Panc1 (cell line): ENCODE measurements at regions not wholly inside any gene's neighbourhood (a gene's known extent, or its start where the extent isn't known, plus 50 kb on each side); places are given as distances from the start of the nearest gene placed in this dataset.

Source experiments
- ATAC-seq: fragments of 200-7000 bp; cut with Tn5 transposase; 2 replicates; pipeline ENCODE4 v1.9.1; 2020; ENCODE audit warnings: mild to moderate bottlenecking, moderate library complexity
- BruUV-seq: library from RNA; stranded (reverse); fragments of 400-500 nt; replicated peaks from 2 replicates; lab custom pipeline; 2021; lab: Mats Ljungman, UMichigan
- CTCF ChIA-PET: fragments of 300-600 bp; sonication (Branson Sonifier 250); formaldehyde crosslinking; loops from one replicate; lab custom pipeline; 2022; ENCODE audit warnings: antibody characterized with exemption; lab: Charles Lee
- POLR2A ChIA-PET: fragments of 300-600 bp; sonication (Branson Sonifier 250); formaldehyde crosslinking; loops from one replicate; lab custom pipeline; 2022; ENCODE audit warnings: antibody characterized with exemption; lab: Charles Lee
- DNase-seq: peaks from one replicate; pipeline ENCODE4 v3.0.0-alpha.2; 2010; ENCODE audit warnings: low read depth, low spot score
- H3K27ac ChIP-seq: 2 replicates; pipeline ENCODE4 v1.5.1; 2011; ENCODE audit warnings: mild to moderate bottlenecking, low read length, inconsistent platforms
- H3K27me3 ChIP-seq: fragments of 200-500 bp; sonication (Bioruptor generic); 2 replicates; pipeline ENCODE4 v1.6.0; 2014; ENCODE audit warnings: low read length, inconsistent platforms; ENCODE audit not compliant: control insufficient read depth, insufficient read depth
- H3K36me3 ChIP-seq: fragments of 200-500 bp; sonication (Bioruptor generic); 2 replicates; pipeline ENCODE4 v1.5.1; 2014; ENCODE audit warnings: inconsistent platforms, mild to moderate bottlenecking, low read length, moderate library complexity; ENCODE audit not compliant: control insufficient read depth, insufficient read depth
- H3K4me1 ChIP-seq: 2 replicates; pipeline ENCODE4 v1.5.1; 2011; ENCODE audit warnings: inconsistent platforms, mild to moderate bottlenecking, low read length, moderate library complexity; ENCODE audit not compliant: control insufficient read depth, insufficient read depth
- H3K4me3 ChIP-seq, 2 experiments: 2 replicates each; pipeline ENCODE4 v1.5.1; 2011 to 2012; ENCODE audit warnings: low read depth in 2 of 2, low read length in 2 of 2, mild to moderate bottlenecking in 2 of 2, inconsistent platforms in 1 of 2, moderate library complexity in 1 of 2
- H3K9me3 ChIP-seq: fragments of 200-500 bp; sonication (Bioruptor generic); 2 replicates; pipeline ENCODE4 v1.5.1; 2014; ENCODE audit warnings: low read depth, mild to moderate bottlenecking, inconsistent platforms, low read length, moderate library complexity; ENCODE audit not compliant: control insufficient read depth, insufficient read depth
- CTCF ChIP-seq: fragments of 450-650 bp; IDR thresholded peaks from 2 replicates; pipeline ENCODE4 v1.5.1; 2017; ENCODE audit warnings: mild to moderate bottlenecking
- POLR2AphosphoS5 ChIP-seq: IDR thresholded peaks from 2 replicates; pipeline ENCODE4 v1.6.1; 2012; ENCODE audit warnings: mild to moderate bottlenecking, low read depth, low read length, moderate library complexity
- REST ChIP-seq, 2 experiments: IDR thresholded peaks; 2 replicates each; pipeline ENCODE4 v1.6.1; 2011 to 2012; ENCODE audit warnings: low read depth in 2 of 2, control low read depth in 1 of 2, low read length in 1 of 2, mild to moderate bottlenecking in 1 of 2, moderate library complexity in 1 of 2; ENCODE audit not compliant: insufficient read depth in 1 of 2
- SIN3A ChIP-seq: IDR thresholded peaks from 2 replicates; pipeline ENCODE4 v1.6.1; 2012; ENCODE audit warnings: low read depth, mild to moderate bottlenecking, low read length, moderate library complexity, borderline replicate concordance; ENCODE audit not compliant: insufficient read depth
- TCF7L2 ChIP-seq: IDR thresholded peaks from 2 replicates; pipeline ENCODE4 v1.6.1; 2011; ENCODE audit warnings: mild to moderate bottlenecking, low read depth, low read length, inconsistent platforms
- in situ Hi-C: cut with HindIII; loops from 2 replicates; pipeline ENCODE4 v1.10.0; 2016; ENCODE audit warnings: low sequenced_read_pairs, low pct_unique_long_range_greater_than_20kb
- intact Hi-C: fragments of 100-400 bp; cut with micrococcal nuclease; formaldehyde crosslinking; loops from one replicate; pipeline ENCODE4 v1.10.0; 2022; ENCODE audit not compliant: unreplicated experiment

GRCh38 chr1:112790920-112791722, 76.0 kb upstream of the PPM1J start:
- H3K27ac ChIP-seq: no peak overlapping the region
- H3K4me3 ChIP-seq: no peak overlapping the region
- H3K27me3 ChIP-seq: no peaks in the 10 kb centered on the region
- BruUV-seq: no TSS peak
- ATAC-seq: no peak
- TF ChIP-seq TCF7L2 (no peak), SIN3A (no peak), CTCF (no peak), POLR2AphosphoS5 (no peak), REST (IDR thresholded peaks at IDR 0.05; ENCODE audit: insufficient read depth in 1 of 2, low read depth in 2 of 2, low read length in 1 of 2) (no peak)
- H3K36me3 ChIP-seq: no peaks in the 10 kb centered on the region
- in situ Hi-C loops (no loop called here), intact Hi-C loops (no loop called here)
- no peaks in the 10 kb centered on the region for H3K9me3 ChIP-seq
- DNase-seq: no peak
- no peaks in the 10 kb centered on the region for H3K4me1 ChIP-seq
- CTCF ChIA-PET: no interaction called here
- POLR2A ChIA-PET: no interaction called here

GRCh38 chr1:112788561-112788960, 73.4 kb upstream of the PPM1J start:
- TF ChIP-seq CTCF (no peak), REST (IDR thresholded peaks at IDR 0.05; ENCODE audit: insufficient read depth in 1 of 2, low read depth in 2 of 2, low read length in 1 of 2) (no peak), SIN3A (no peak), TCF7L2 (no peak), POLR2AphosphoS5 (no peak)
- Histone ChIP-seq H3K27me3 (no peaks in the 10 kb centered on the region), H3K4me1 (no peaks in the 10 kb centered on the region), H3K27ac (no peak overlapping the region), H3K9me3 (no peaks in the 10 kb centered on the region), H3K4me3 (no peak overlapping the region), H3K36me3 (no peaks in the 10 kb centered on the region)
- no peak for ATAC-seq
- no peak for DNase-seq
- in situ Hi-C loops: no loop called here
- intact Hi-C loops: no loop called here
- BruUV-seq: no TSS peak
- ChIA-PET POLR2A (no interaction called here), CTCF (no interaction called here)
